IMR-90 (cell line): ENCODE measurements at regions not wholly inside any gene's neighbourhood (a gene's known extent, or its start where the extent isn't known, plus 50 kb on each side); places are given as distances from the start of the nearest gene placed in this dataset.

ENCODE experiments used
- ATAC-seq: fragments of 200-7000 bp; cut with Tn5 transposase; 2 replicates; pipeline ENCODE4 v1.9.1; 2020; ENCODE audit warnings: low read depth, mild to moderate bottlenecking, moderate library complexity
- BruUV-seq: library from RNA; stranded (reverse); fragments of 400-500 nt; replicated peaks from 2 replicates; lab custom pipeline; 2021; lab: Mats Ljungman, UMichigan
- CTCF ChIA-PET: fragments of 300-600 bp; formaldehyde crosslinking; extraction: SDS; loops from one replicate; lab custom pipeline; 2021; ENCODE audit warnings: antibody characterized with exemption; lab: Yijun Ruan, JAX
- POLR2A ChIA-PET: fragments of 300-600 bp; sonication (Branson Sonifier 250); formaldehyde crosslinking; loops from one replicate; lab custom pipeline; 2022; ENCODE audit warnings: antibody characterized with exemption; ENCODE audit not compliant: unreplicated experiment; lab: Charles Lee
- DNase-seq: peaks from one replicate; pipeline ENCODE4 v3.0.0; 2013
- H2AFZ ChIP-seq: replicated peaks from 2 replicates; pipeline ENCODE3; 2013; ENCODE audit warnings: low read length, mild to moderate bottlenecking; ENCODE audit not compliant: poor library complexity
- H2AK5ac ChIP-seq: 2 replicates; pipeline ENCODE4 v1.6.1; 2013; ENCODE audit warnings: low read depth, low read length, inconsistent platforms
- H2AK9ac ChIP-seq: replicated peaks from 2 replicates; pipeline ENCODE3; 2013; ENCODE audit warnings: mild to moderate bottlenecking, low read depth, low read length, moderate library complexity; ENCODE audit not compliant: poor library complexity
- H2BK120ac ChIP-seq: 2 replicates; pipeline ENCODE4 v1.6.1; 2013; ENCODE audit warnings: low read depth, low read length, inconsistent platforms
- H2BK15ac ChIP-seq: 3 replicates; pipeline ENCODE4 v1.6.1; 2013; ENCODE audit warnings: low read depth, low read length, inconsistent platforms
- H2BK20ac ChIP-seq: 2 replicates; pipeline ENCODE4 v1.6.1; 2013; ENCODE audit warnings: low read depth, mild to moderate bottlenecking, inconsistent platforms, low read length, moderate library complexity
- H2BK5ac ChIP-seq: 2 replicates; pipeline ENCODE4 v1.6.1; 2013; ENCODE audit warnings: mild to moderate bottlenecking, low read depth, low read length, inconsistent platforms; ENCODE audit not compliant: poor library complexity, severe bottlenecking
- H3K14ac ChIP-seq: replicated peaks from 2 replicates; pipeline ENCODE4 v1.6.1; 2013; ENCODE audit warnings: low read depth, low read length, inconsistent platforms
- H3K18ac ChIP-seq: 2 replicates; pipeline ENCODE4 v1.6.1; 2013; ENCODE audit warnings: low read depth, low read length, control low read depth
- H3K23ac ChIP-seq: 2 replicates; pipeline ENCODE4 v1.6.1; 2013; ENCODE audit warnings: low read depth, low read length, inconsistent platforms
- H3K27ac ChIP-seq: 2 replicates; pipeline ENCODE4 v1.5.1; 2013; ENCODE audit warnings: mild to moderate bottlenecking, control low read depth, low read length; ENCODE audit not compliant: insufficient read depth
- H3K27me3 ChIP-seq: 2 replicates; pipeline ENCODE4 v1.6.1; 2013; ENCODE audit warnings: low read length; ENCODE audit not compliant: control insufficient read depth, insufficient read depth
- H3K36me3 ChIP-seq: 2 replicates; pipeline ENCODE4 v1.6.1; 2013; ENCODE audit warnings: low read length, mixed read lengths; ENCODE audit not compliant: control insufficient read depth, insufficient read depth
- H3K4ac ChIP-seq: 2 replicates; pipeline ENCODE4 v1.6.1; 2013; ENCODE audit warnings: low read depth, low read length, inconsistent platforms
- H3K4me1 ChIP-seq: 2 replicates; pipeline ENCODE4 v1.6.1; 2013; ENCODE audit warnings: low read length, mixed read lengths; ENCODE audit not compliant: control insufficient read depth, insufficient read depth
- H3K4me2 ChIP-seq: 2 replicates; pipeline ENCODE4 v1.6.1; 2013; ENCODE audit warnings: low read depth, mild to moderate bottlenecking, control low read depth, low read length, moderate library complexity
- H3K4me3 ChIP-seq: 2 replicates; pipeline ENCODE4 v1.5.1; 2013; ENCODE audit warnings: low read depth, mild to moderate bottlenecking, control low read depth, low read length, moderate library complexity; ENCODE audit not compliant: insufficient read depth
- H3K56ac ChIP-seq: 2 replicates; pipeline ENCODE4 v1.6.1; 2013; ENCODE audit warnings: low read length, inconsistent platforms; ENCODE audit not compliant: insufficient read depth; ENCODE audit errors: extremely low read depth
- H3K79me1 ChIP-seq, 2 experiments: 2 replicates each; pipeline ENCODE4 v1.6.1; 2013; ENCODE audit warnings: low read length in 2 of 2, inconsistent platforms in 1 of 2, low read depth in 1 of 2
- H3K9ac ChIP-seq: 2 replicates; pipeline ENCODE4 v1.6.1; 2013; ENCODE audit warnings: low read depth, low read length, control low read depth
- H3K9me1 ChIP-seq: 2 replicates; pipeline ENCODE4 v1.6.1; 2013; ENCODE audit warnings: low read length, inconsistent platforms; ENCODE audit not compliant: insufficient read depth
- H3K9me3 ChIP-seq: 2 replicates; pipeline ENCODE4 v1.6.1; 2013; ENCODE audit warnings: low read length; ENCODE audit not compliant: control insufficient read depth, insufficient read depth
- H4K20me1 ChIP-seq: 2 replicates; pipeline ENCODE4 v1.6.1; 2013; ENCODE audit warnings: low read length, inconsistent platforms; ENCODE audit not compliant: insufficient read depth
- H4K5ac ChIP-seq: 2 replicates; pipeline ENCODE4 v1.6.1; 2013; ENCODE audit warnings: mild to moderate bottlenecking, low read depth, low read length, control low read depth
- H4K8ac ChIP-seq, 2 experiments: 2 replicates each; pipeline ENCODE4 v1.6.1; 2013; ENCODE audit warnings: low read depth in 2 of 2, low read length in 2 of 2, control low read depth in 1 of 2, inconsistent platforms in 1 of 2
- H4K91ac ChIP-seq: 2 replicates; pipeline ENCODE4 v1.6.1; 2013; ENCODE audit warnings: low read depth, low read length, inconsistent platforms; ENCODE audit not compliant: insufficient read depth
- CEBPB ChIP-seq: IDR thresholded peaks from 2 replicates; pipeline ENCODE4 v1.6.1; 2012; ENCODE audit warnings: low read depth, low read length, improper control_type of control experiment
- CHD1 ChIP-seq: IDR thresholded peaks from 2 replicates; pipeline ENCODE4 v1.6.1; 2012; ENCODE audit warnings: low read depth, low read length, improper control_type of control experiment
- MAFK ChIP-seq: IDR thresholded peaks from 2 replicates; pipeline ENCODE4 v1.6.1; 2012; ENCODE audit warnings: low read depth, low read length, improper control_type of control experiment
- NFE2L2 ChIP-seq: fragments of 150-350 bp; IDR thresholded peaks from 2 replicates; pipeline ENCODE4 v1.6.1; 2016; ENCODE audit warnings: low read depth, mild to moderate bottlenecking, low read length
- WGBS, 2 experiments: methylation state at CpG; one replicate each; pipeline versions ENCODE4 v1.1.5 to v1.1.7; 2013; ENCODE audit warnings: missing lambda C conversion rate in 2 of 2; ENCODE audit not compliant: insufficient read length in 1 of 2; ENCODE audit errors: extremely low coverage in 2 of 2; 5-methylcytosine and 5-hydroxymethylcytosine counted together
- dilution Hi-C: fragments of 300-500 bp; cut with HindIII; formaldehyde crosslinking; loops from one replicate; pipeline ENCODE4 v1.14.3; 2018; ENCODE audit warnings: low sequenced_read_pairs; ENCODE audit not compliant: unreplicated experiment
- in situ Hi-C: fragments of 300-500 bp; cut with MboI; formaldehyde crosslinking; loops from 3 replicates; pipeline ENCODE4 v1.14.3; 2019; ENCODE audit warnings: low sequenced_read_pairs, inconsistent platforms, mixed read lengths
- intact Hi-C: fragments of 100-400 bp; cut with micrococcal nuclease; formaldehyde crosslinking; loops from 2 replicates; pipeline ENCODE4 v1.10.0; 2022
- TF ChIP-seq, protein P1 (sequence below): fragments of 150-350 bp; IDR thresholded peaks from 2 replicates; pipeline ENCODE4 v1.6.1; 2016; ENCODE audit warnings: low read depth, mild to moderate bottlenecking, low read length, moderate library complexity, borderline replicate concordance
- TF ChIP-seq, protein P2 (sequence below): conservative IDR thresholded peaks from 2 replicates; pipeline ENCODE4 v1.5.1; 2012; ENCODE audit warnings: mild to moderate bottlenecking, low read depth, low read length, improper control_type of control experiment

DNA sequence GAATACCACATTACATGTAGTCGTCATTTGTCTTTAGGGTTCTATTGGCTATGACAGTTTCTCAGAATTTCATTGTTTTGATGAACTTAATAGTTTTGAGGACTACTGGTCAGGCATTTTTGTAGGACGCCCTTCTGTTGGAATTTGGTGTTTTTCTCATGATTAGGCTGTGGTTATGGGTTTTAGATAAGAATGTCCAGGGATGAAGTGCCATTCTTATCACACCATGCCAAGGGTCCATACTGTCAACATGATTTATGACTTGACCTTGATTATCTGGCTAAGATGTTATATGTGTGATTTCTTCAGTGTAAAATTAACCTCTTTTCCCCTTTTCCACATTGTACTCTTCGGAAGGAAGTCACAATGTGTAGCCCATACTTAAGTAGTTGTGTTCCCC lies 135.3 kb downstream of the DIPK2A start:
- Histone ChIP-seq H2AFZ (no peak overlapping the region), H4K5ac (no peak overlapping the region), H2BK15ac (no peak overlapping the region), H3K4me1 (no peaks in the 10 kb centered on the region), H3K79me1 (no peaks in the 10 kb centered on the region), H3K18ac (no peak overlapping the region), H3K56ac (no peak overlapping the region), H4K8ac (no peak overlapping the region), H3K36me3 (no peaks in the 10 kb centered on the region), H4K20me1 (no peaks in the 10 kb centered on the region), H3K4ac (no peak overlapping the region), H2AK9ac (no peak overlapping the region), H3K23ac (no peak overlapping the region), H2BK5ac (no peak overlapping the region), H3K14ac (no peak overlapping the region), H3K9me3 (no peaks in the 10 kb centered on the region), H3K27ac (no peak overlapping the region), H3K4me2 (no peak overlapping the region), H3K9ac (no peak overlapping the region), H2BK20ac (no peak overlapping the region), H3K9me1 (no peaks in the 10 kb centered on the region), H4K91ac (no peak overlapping the region), H3K4me3 (no peak overlapping the region), H2BK120ac (no peak overlapping the region), H3K27me3 (no peaks in the 10 kb centered on the region), H2AK5ac (no peak overlapping the region)
- intact Hi-C loops: no loop called here
- no CpG with 5 or more reads among the region's 3 CpGs for WGBS, 2 experiments
- DNase-seq (no peak), ATAC-seq (no peak)
- ChIA-PET CTCF (no interaction called here), POLR2A (no interaction called here)
- dilution Hi-C loops: no loop called here
- in situ Hi-C loops: no loop called here
- TF ChIP-seq MAFK (no peak), CHD1 (no peak), NFE2L2 (no peak), CEBPB (no peak)
- TF ChIP-seq, protein P1, sequence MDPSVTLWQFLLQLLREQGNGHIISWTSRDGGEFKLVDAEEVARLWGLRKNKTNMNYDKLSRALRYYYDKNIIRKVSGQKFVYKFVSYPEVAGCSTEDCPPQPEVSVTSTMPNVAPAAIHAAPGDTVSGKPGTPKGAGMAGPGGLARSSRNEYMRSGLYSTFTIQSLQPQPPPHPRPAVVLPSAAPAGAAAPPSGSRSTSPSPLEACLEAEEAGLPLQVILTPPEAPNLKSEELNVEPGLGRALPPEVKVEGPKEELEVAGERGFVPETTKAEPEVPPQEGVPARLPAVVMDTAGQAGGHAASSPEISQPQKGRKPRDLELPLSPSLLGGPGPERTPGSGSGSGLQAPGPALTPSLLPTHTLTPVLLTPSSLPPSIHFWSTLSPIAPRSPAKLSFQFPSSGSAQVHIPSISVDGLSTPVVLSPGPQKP: no peak
- TF ChIP-seq, protein P2, sequence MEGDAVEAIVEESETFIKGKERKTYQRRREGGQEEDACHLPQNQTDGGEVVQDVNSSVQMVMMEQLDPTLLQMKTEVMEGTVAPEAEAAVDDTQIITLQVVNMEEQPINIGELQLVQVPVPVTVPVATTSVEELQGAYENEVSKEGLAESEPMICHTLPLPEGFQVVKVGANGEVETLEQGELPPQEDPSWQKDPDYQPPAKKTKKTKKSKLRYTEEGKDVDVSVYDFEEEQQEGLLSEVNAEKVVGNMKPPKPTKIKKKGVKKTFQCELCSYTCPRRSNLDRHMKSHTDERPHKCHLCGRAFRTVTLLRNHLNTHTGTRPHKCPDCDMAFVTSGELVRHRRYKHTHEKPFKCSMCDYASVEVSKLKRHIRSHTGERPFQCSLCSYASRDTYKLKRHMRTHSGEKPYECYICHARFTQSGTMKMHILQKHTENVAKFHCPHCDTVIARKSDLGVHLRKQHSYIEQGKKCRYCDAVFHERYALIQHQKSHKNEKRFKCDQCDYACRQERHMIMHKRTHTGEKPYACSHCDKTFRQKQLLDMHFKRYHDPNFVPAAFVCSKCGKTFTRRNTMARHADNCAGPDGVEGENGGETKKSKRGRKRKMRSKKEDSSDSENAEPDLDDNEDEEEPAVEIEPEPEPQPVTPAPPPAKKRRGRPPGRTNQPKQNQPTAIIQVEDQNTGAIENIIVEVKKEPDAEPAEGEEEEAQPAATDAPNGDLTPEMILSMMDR: no peak
- BruUV-seq: no TSS peak
